HCT116 (cell line): ENCODE measurements at regions not wholly inside any gene's neighbourhood (a gene's known extent, or its start where the extent isn't known, plus 50 kb on each side); places are given as distances from the start of the nearest gene placed in this dataset.

Source experiments
- ATAC-seq: fragments of 200-7000 bp; cut with Tn5 transposase; 2 replicates; pipeline ENCODE4 v1.9.1; 2020; ENCODE audit warnings: mild to moderate bottlenecking, moderate library complexity
- BruUV-seq: library from RNA; stranded (reverse); fragments of 400-500 nt; replicated peaks from 2 replicates; lab custom pipeline; 2021; lab: Mats Ljungman, UMichigan
- CTCF ChIA-PET: fragments of 300-600 bp; sonication (Branson Sonifier 250); formaldehyde crosslinking; loops from one replicate; lab custom pipeline; 2021; ENCODE audit warnings: antibody characterized with exemption; lab: Charles Lee
- POLR2A ChIA-PET: fragments of 300-600, 350-600 bp; sonication (Branson Sonifier 250); formaldehyde crosslinking; loops from one replicate; lab custom pipeline; 2021; ENCODE audit warnings: antibody characterized with exemption; lab: Charles Lee
- RAD21 ChIA-PET, 2 experiments: fragments of 300-600 bp; sonication (Branson Sonifier 250); formaldehyde crosslinking; loops; one replicate each; lab custom pipeline; 2023; ENCODE audit warnings: low total read pairs in 2 of 2; ENCODE audit not compliant: uncharacterized antibody in 2 of 2, unreplicated experiment in 2 of 2, low non-redundant PET in 1 of 2; lab: Charles Lee
- DNase-seq: peaks from one replicate; pipeline ENCODE4 v3.0.0-alpha.2; 2010; ENCODE audit warnings: low read depth, low spot score
- H2AFZ ChIP-seq: fragments of 200-600 bp; shearing (Covaris generic), sonication (generic); 2 replicates; pipeline ENCODE4 v1.6.1; 2017; ENCODE audit warnings: low read depth, mixed run types, mixed read lengths, antibody characterized with exemption, low read length; ENCODE audit not compliant: poor library complexity, severe bottlenecking
- H3K27ac ChIP-seq: 2 replicates; pipeline ENCODE4 v1.5.1; 2012; ENCODE audit warnings: low read depth, low read length
- H3K27me3 ChIP-seq: fragments of 200-600 bp; sonication (generic); 2 replicates; pipeline ENCODE4 v1.6.1; 2016; ENCODE audit warnings: mixed run types, low read length, mixed read lengths; ENCODE audit not compliant: insufficient read depth
- H3K36me3 ChIP-seq, 2 experiments: fragments of 200-500 bp in 1 of 2; fragments of 200-600 bp in 1 of 2; sonication (Bioruptor generic) in 1 of 2; sonication (generic) in 1 of 2; 2 replicates each; pipeline versions ENCODE4 v1.5.1 to v1.6.1; 2014 to 2016; ENCODE audit warnings: low read length in 2 of 2, inconsistent platforms in 1 of 2, mixed read lengths in 1 of 2, mixed run types in 1 of 2; ENCODE audit not compliant: insufficient read depth in 2 of 2, control insufficient read depth in 1 of 2
- H3K4me1 ChIP-seq, 2 experiments: fragments of 200-600 bp in 1 of 2; sonication (generic) in 1 of 2; 2 replicates each; pipeline versions ENCODE4 v1.5.1 to v1.6.1; 2012 to 2017; ENCODE audit warnings: low read length in 2 of 2, inconsistent platforms in 1 of 2, mild to moderate bottlenecking in 1 of 2, mixed read lengths in 1 of 2, mixed run types in 1 of 2, moderate library complexity in 1 of 2; ENCODE audit not compliant: insufficient read depth in 2 of 2, control insufficient read depth in 1 of 2
- H3K4me2 ChIP-seq: fragments of 200-600 bp; sonication (generic); 2 replicates; pipeline ENCODE4 v1.6.1; 2017; ENCODE audit warnings: mixed run types, low read length, mixed read lengths
- H3K4me3 ChIP-seq, 2 experiments: fragments of 200-600 bp in 1 of 2; sonication (generic) in 1 of 2; replicated peaks in 1 of 2; 2 replicates each; pipeline ENCODE4 v1.5.1; 2011 to 2016; ENCODE audit warnings: low read length in 2 of 2, control low read depth in 1 of 2, low read depth in 1 of 2, mild to moderate bottlenecking in 1 of 2, mixed read lengths in 1 of 2, mixed run types in 1 of 2
- H3K79me2 ChIP-seq: fragments of 200-600 bp; sonication (generic); 2 replicates; pipeline ENCODE4 v1.6.1; 2017; ENCODE audit warnings: mild to moderate bottlenecking, mixed run types, low read length, moderate library complexity, mixed read lengths; ENCODE audit not compliant: insufficient read depth
- H3K9ac ChIP-seq: fragments of 200-600 bp; sonication (generic); 2 replicates; pipeline ENCODE4 v1.6.1; 2016; ENCODE audit warnings: low read length, mixed read lengths
- H3K9me2 ChIP-seq: fragments of 200-600 bp; sonication (generic), shearing (Covaris generic); 2 replicates; pipeline ENCODE4 v1.6.1; 2017; ENCODE audit warnings: mixed run types, mild to moderate bottlenecking, moderate library complexity; ENCODE audit not compliant: insufficient read depth
- H3K9me3 ChIP-seq, 2 experiments: fragments of 200-500 bp in 1 of 2; fragments of 200-600 bp in 1 of 2; sonication (Bioruptor generic) in 1 of 2; sonication (generic) in 1 of 2; 2 replicates each; pipeline ENCODE4 v1.6.1; 2014 to 2017; ENCODE audit warnings: low read length in 2 of 2, mixed read lengths in 2 of 2, inconsistent platforms in 1 of 2, low read depth in 1 of 2, mild to moderate bottlenecking in 1 of 2, mixed run types in 1 of 2, moderate library complexity in 1 of 2; ENCODE audit not compliant: control insufficient read depth in 1 of 2, insufficient read depth in 1 of 2
- H4K20me1 ChIP-seq: fragments of 200-600 bp; sonication (generic), shearing (Covaris generic); 2 replicates; pipeline ENCODE4 v1.6.1; 2017; ENCODE audit warnings: mixed run types, mild to moderate bottlenecking, moderate library complexity; ENCODE audit not compliant: insufficient read depth
- EZH2 ChIP-seq: fragments of 200-600 bp; sonication (generic); IDR thresholded peaks from 2 replicates; pipeline ENCODE4 v1.6.1; 2017; ENCODE audit warnings: antibody characterized with exemption, mixed run types
- JUND ChIP-seq: IDR thresholded peaks from 2 replicates; pipeline ENCODE4 v1.6.1; 2012
- POLR2A ChIP-seq: IDR thresholded peaks from 2 replicates; pipeline ENCODE4 v1.7.0; 2011; ENCODE audit warnings: borderline replicate concordance; ENCODE audit not compliant: insufficient read depth, insufficient read length; ENCODE audit errors: extremely low read depth
- SIN3A ChIP-seq: IDR thresholded peaks from 2 replicates; pipeline ENCODE4 v1.6.1; 2012; ENCODE audit warnings: low read depth
- TCF7L2 ChIP-seq: IDR thresholded peaks from 2 replicates; pipeline ENCODE4 v1.7.0; 2011; ENCODE audit warnings: borderline replicate concordance, inconsistent platforms; ENCODE audit not compliant: insufficient read depth, insufficient read length; ENCODE audit errors: extremely low read depth
- intact Hi-C: fragments of 100-400 bp; cut with micrococcal nuclease; formaldehyde crosslinking; loops from 2 replicates; pipeline ENCODE4 v1.10.0; 2022
- TF ChIP-seq, protein P1 (sequence below), 3 experiments: fragments of 200-600 bp in 1 of 3; sonication (generic) in 1 of 3; IDR thresholded peaks in 2 of 3; conservative IDR thresholded peaks in 1 of 3; 2 replicates each; pipeline ENCODE4 v1.5.1; 2012 to 2017; ENCODE audit warnings: low read depth in 2 of 3, low read length in 2 of 3, antibody characterized with exemption in 1 of 3, borderline replicate concordance in 1 of 3, control low read depth in 1 of 3, mild to moderate bottlenecking in 1 of 3, mixed read lengths in 1 of 3, mixed run types in 1 of 3, moderate library complexity in 1 of 3; ENCODE audit not compliant: insufficient read depth in 1 of 3
- TF ChIP-seq, protein P2 (sequence below): IDR thresholded peaks from 2 replicates; pipeline ENCODE4 v1.6.1; 2012; ENCODE audit warnings: low read depth
- TF ChIP-seq, protein P3 (sequence below): IDR thresholded peaks from 2 replicates; pipeline ENCODE4 v1.6.1; 2012
- TF ChIP-seq, protein P4 (sequence below): IDR thresholded peaks from 2 replicates; pipeline ENCODE4 v1.6.1; 2012

DNA sequence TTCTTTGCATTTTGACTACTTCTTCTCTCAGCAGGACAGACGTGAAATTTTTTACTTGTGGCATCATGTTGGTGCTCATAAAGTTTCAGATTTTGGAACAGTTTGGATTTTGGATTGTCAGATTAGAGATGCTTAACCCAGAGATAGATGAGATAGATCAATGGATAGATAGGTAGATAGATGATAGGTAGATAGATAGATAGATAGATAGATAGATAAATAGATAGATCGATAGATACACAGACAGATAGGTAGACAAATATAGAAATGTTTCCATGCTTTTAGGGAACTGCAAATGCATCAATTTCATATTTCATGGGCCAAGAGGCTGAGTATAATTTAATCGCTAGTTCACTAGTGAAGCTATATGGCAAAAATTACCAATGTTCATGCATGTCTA, 981.5 kb upstream of the ADGRB3 start:
- H3K9ac ChIP-seq = no peak overlapping the region
- no peaks in the 10 kb centered on the region for H3K79me2 ChIP-seq
- ChIA-PET POLR2A (no interaction called here), RAD21 (no interaction called here)
- intact Hi-C loops = no loop called here
- no peak overlapping the region for H3K4me2 ChIP-seq
- H3K27me3 ChIP-seq = no peaks in the 10 kb centered on the region
- H3K9me3 ChIP-seq = peaks cover 4 to 13% of the 10 kb centered on the region in 2 experiments; a peak in 3 of 4 replicates
- ATAC-seq (no peak), DNase-seq (no peak)
- H3K36me3 ChIP-seq = no peaks in the 10 kb centered on the region
- H3K27ac ChIP-seq = no peak overlapping the region
- TF ChIP-seq, protein P1, sequence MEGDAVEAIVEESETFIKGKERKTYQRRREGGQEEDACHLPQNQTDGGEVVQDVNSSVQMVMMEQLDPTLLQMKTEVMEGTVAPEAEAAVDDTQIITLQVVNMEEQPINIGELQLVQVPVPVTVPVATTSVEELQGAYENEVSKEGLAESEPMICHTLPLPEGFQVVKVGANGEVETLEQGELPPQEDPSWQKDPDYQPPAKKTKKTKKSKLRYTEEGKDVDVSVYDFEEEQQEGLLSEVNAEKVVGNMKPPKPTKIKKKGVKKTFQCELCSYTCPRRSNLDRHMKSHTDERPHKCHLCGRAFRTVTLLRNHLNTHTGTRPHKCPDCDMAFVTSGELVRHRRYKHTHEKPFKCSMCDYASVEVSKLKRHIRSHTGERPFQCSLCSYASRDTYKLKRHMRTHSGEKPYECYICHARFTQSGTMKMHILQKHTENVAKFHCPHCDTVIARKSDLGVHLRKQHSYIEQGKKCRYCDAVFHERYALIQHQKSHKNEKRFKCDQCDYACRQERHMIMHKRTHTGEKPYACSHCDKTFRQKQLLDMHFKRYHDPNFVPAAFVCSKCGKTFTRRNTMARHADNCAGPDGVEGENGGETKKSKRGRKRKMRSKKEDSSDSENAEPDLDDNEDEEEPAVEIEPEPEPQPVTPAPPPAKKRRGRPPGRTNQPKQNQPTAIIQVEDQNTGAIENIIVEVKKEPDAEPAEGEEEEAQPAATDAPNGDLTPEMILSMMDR (IDR thresholded peaks at IDR 0.05 in 2 of 3, conservative IDR thresholded peaks at IDR 0.05 in 1 of 3; ENCODE audit: borderline replicate concordance in 1 of 3, insufficient read depth in 1 of 3, low read depth in 2 of 3, low read length in 2 of 3) = no peak
- TF ChIP-seq, protein P2, sequence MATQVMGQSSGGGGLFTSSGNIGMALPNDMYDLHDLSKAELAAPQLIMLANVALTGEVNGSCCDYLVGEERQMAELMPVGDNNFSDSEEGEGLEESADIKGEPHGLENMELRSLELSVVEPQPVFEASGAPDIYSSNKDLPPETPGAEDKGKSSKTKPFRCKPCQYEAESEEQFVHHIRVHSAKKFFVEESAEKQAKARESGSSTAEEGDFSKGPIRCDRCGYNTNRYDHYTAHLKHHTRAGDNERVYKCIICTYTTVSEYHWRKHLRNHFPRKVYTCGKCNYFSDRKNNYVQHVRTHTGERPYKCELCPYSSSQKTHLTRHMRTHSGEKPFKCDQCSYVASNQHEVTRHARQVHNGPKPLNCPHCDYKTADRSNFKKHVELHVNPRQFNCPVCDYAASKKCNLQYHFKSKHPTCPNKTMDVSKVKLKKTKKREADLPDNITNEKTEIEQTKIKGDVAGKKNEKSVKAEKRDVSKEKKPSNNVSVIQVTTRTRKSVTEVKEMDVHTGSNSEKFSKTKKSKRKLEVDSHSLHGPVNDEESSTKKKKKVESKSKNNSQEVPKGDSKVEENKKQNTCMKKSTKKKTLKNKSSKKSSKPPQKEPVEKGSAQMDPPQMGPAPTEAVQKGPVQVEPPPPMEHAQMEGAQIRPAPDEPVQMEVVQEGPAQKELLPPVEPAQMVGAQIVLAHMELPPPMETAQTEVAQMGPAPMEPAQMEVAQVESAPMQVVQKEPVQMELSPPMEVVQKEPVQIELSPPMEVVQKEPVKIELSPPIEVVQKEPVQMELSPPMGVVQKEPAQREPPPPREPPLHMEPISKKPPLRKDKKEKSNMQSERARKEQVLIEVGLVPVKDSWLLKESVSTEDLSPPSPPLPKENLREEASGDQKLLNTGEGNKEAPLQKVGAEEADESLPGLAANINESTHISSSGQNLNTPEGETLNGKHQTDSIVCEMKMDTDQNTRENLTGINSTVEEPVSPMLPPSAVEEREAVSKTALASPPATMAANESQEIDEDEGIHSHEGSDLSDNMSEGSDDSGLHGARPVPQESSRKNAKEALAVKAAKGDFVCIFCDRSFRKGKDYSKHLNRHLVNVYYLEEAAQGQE = no peak
- TF ChIP-seq POLR2A = no peak
- TF ChIP-seq, protein P3, sequence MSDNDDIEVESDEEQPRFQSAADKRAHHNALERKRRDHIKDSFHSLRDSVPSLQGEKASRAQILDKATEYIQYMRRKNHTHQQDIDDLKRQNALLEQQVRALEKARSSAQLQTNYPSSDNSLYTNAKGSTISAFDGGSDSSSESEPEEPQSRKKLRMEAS = no peak
- no peak for TF ChIP-seq SIN3A
- TF ChIP-seq TCF7L2 = no peak
- TF ChIP-seq, protein P4, sequence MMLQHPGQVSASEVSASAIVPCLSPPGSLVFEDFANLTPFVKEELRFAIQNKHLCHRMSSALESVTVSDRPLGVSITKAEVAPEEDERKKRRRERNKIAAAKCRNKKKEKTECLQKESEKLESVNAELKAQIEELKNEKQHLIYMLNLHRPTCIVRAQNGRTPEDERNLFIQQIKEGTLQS = no peak
- TF ChIP-seq EZH2 = no peak
- no peak for TF ChIP-seq JUND
- TF ChIP-seq, all 23 proteins: peak for 0
- no peaks in the 10 kb centered on the region for H4K20me1 ChIP-seq
- H3K4me3 ChIP-seq = no peak overlapping the region
- BruUV-seq = no TSS peak
- H3K9me2 ChIP-seq = no peaks in the 10 kb centered on the region
- CTCF ChIA-PET = no interaction called here
- H2AFZ ChIP-seq = no peak overlapping the region
- H3K4me1 ChIP-seq = no peaks in the 10 kb centered on the region
